ENCODE measurements at regions not wholly inside any gene's neighbourhood (a gene's known extent, or its start where the extent isn't known, plus 50 kb on each side); places are given as distances from the start of the nearest gene placed in this dataset.

DNA sequence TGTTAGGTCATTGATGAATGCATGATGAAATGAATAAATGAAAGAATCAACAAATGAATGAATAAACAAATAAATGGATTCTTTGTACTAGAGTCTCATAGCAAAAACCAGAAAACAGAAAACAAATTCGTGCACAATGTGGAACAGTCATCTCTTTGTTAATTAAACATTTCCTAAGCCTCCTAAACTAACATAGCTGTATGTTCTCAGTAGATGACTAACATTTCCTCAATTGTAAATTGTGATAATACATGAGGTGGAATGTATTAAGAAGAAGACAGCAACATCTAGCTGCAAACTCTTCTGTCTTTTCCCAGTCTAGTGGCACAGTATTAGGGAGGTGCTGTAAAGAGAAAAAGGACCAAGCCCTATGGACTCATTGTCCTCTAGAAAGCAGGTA lies 1021.0 kb downstream of the MCTP2 start:
- TF ChIP-seq, protein P1, sequence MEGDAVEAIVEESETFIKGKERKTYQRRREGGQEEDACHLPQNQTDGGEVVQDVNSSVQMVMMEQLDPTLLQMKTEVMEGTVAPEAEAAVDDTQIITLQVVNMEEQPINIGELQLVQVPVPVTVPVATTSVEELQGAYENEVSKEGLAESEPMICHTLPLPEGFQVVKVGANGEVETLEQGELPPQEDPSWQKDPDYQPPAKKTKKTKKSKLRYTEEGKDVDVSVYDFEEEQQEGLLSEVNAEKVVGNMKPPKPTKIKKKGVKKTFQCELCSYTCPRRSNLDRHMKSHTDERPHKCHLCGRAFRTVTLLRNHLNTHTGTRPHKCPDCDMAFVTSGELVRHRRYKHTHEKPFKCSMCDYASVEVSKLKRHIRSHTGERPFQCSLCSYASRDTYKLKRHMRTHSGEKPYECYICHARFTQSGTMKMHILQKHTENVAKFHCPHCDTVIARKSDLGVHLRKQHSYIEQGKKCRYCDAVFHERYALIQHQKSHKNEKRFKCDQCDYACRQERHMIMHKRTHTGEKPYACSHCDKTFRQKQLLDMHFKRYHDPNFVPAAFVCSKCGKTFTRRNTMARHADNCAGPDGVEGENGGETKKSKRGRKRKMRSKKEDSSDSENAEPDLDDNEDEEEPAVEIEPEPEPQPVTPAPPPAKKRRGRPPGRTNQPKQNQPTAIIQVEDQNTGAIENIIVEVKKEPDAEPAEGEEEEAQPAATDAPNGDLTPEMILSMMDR (IDR thresholded peaks at IDR 0.05): no peak
- no peak for TF ChIP-seq POLR2A (IDR thresholded peaks at IDR 0.05)
- no peak for TF ChIP-seq POLR2AphosphoS5 (IDR thresholded peaks at IDR 0.05)
